ENCODE measurements at regions not wholly inside any gene's neighbourhood (a gene's known extent, or its start where the extent isn't known, plus 50 kb on each side); places are given as distances from the start of the nearest gene placed in this dataset.
"Not testable (repeated sequence)": the region's sequence is repeated elsewhere in the genome, so short reads cannot be mapped to it uniquely, and the experiment has no call there.

DNA sequence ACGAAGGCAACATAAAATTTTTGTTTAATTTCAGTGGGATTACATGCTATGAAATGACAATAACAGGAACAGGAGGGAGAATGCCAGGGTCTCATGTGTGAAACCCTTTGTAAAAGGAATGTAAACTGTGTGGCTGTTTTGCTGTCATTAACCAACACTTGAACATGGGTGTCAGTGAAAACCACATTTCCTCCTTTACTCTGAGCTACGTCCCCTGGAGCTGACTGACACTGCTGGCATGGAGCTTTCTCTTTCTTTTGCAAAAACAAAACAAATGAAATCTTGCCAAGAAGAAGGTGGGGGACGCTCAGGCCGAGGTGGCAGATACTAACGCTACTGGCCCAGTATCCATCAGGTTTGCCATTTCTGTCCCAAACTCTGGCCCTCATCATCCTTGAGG is 121.4 kb downstream of the DMRT2 start:
- ChIA-PET CTCF (no interaction called here), POLR2A (no interaction called here)
- no peaks in the 10 kb centered on the region for H3K27me3 ChIP-seq (replicated peaks in 2 of 5; ENCODE audit: control insufficient read depth in 4 of 5, insufficient read depth in 5 of 5, low read length in 4 of 5)
- peak overlapping the region in 1 of 2 experiments; percentile 9 for H3K27ac ChIP-seq (ENCODE audit: insufficient read depth in 1 of 2, low read depth in 1 of 2, low read length in 2 of 2, poor library complexity in 1 of 2, severe bottlenecking in 2 of 2)
- H3K4me1 ChIP-seq (ENCODE audit: control extremely low read depth in 1 of 4, control insufficient read depth in 4 of 4, insufficient read depth in 4 of 4, low read length in 3 of 4) = peaks cover 0 to 13% (median 1%) of the 10 kb centered on the region in 4 experiments
- H3K9me3 ChIP-seq (ENCODE audit: control extremely low read depth in 1 of 5, control insufficient read depth in 4 of 5, insufficient read depth in 2 of 5, low read depth in 1 of 5, low read length in 4 of 5) = peaks cover 0 to 4% (median 0%) of the 10 kb centered on the region in 5 experiments
- no peaks in the 10 kb centered on the region for H3K36me3 ChIP-seq (ENCODE audit: control insufficient read depth in 4 of 4, insufficient read depth in 4 of 4, low read length in 3 of 4)
- peak; percentile 22 to 80 (median 65) for DNase-seq
- H3K4me3 ChIP-seq (ENCODE audit: control insufficient read depth in 1 of 7, extremely low read depth in 1 of 7, insufficient read depth in 4 of 7, low read depth in 2 of 7, low read length in 6 of 7) = peak overlapping the region in 1 of 7 experiments; percentile 40
- 15% methylated on average over 4 of the region's 5 CpGs for WGBS (ENCODE audit: insufficient coverage)

DNA sequence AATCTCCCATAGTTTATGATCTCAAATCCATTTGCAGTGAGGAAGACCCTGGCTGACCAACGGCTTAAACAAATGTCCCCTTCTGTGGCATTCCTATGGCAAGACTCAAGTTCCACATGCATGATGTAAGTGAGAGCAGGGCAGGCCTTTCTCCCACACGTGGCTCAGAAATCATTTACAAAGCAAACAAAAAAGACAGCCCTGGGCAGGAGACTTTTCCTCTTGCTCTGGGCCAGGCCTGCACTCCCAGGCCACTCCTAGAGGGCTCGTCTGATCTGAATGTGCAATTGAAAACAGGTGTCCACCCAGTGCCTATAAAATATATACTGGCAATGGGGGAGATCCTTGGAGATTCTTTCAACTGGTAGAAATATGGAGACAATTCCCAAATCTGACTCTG is 123.1 kb downstream of the DMRT2 start:
- 100% methylated on average over 1 of the region's 3 CpGs for WGBS (ENCODE audit: insufficient coverage)

DNA sequence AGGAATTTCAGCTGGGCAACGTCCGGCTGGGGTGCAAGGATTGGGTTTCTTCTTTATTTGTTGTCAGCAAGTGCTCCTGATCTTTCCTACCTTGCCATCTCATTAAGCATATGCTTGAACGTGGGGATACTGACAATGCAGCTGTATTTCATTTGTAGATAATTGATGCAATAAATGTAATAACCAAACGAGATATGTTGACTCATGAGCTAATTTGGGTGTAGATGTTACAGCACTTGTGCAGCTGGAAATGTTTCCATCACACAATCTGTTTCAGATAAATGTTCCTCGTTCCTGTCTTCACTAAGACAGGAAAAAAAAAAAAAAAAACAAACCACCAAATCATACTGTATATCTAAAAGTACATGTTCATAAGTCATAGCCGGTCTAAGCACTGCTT is 123.8 kb downstream of the DMRT2 start:
- DNase-seq = no peak
- CTCF ChIA-PET = no interaction called here
- no peaks in the 10 kb centered on the region for H3K27me3 ChIP-seq (replicated peaks in 2 of 5; ENCODE audit: control insufficient read depth in 4 of 5, insufficient read depth in 5 of 5, low read length in 4 of 5)
- POLR2A ChIA-PET = no interaction called here
- H3K4me1 ChIP-seq (ENCODE audit: control extremely low read depth in 1 of 4, control insufficient read depth in 4 of 4, insufficient read depth in 4 of 4, low read length in 3 of 4) = peaks cover 0 to 13% (median 1%) of the 10 kb centered on the region in 4 experiments
- 100% methylated on average over 1 of the region's 6 CpGs for WGBS (ENCODE audit: insufficient coverage)
- no peaks in the 10 kb centered on the region for H3K36me3 ChIP-seq (ENCODE audit: control insufficient read depth in 4 of 4, insufficient read depth in 4 of 4, low read length in 3 of 4)
- H3K9me3 ChIP-seq (ENCODE audit: control extremely low read depth in 1 of 5, control insufficient read depth in 4 of 5, insufficient read depth in 2 of 5, low read depth in 1 of 5, low read length in 4 of 5) = no peaks in the 10 kb centered on the region
- H3K4me3 ChIP-seq (ENCODE audit: control insufficient read depth in 1 of 7, extremely low read depth in 1 of 7, insufficient read depth in 4 of 7, low read depth in 2 of 7, low read length in 6 of 7) = no peak overlapping the region
- H3K27ac ChIP-seq (ENCODE audit: insufficient read depth in 1 of 2, low read depth in 1 of 2, low read length in 2 of 2, poor library complexity in 1 of 2, severe bottlenecking in 2 of 2) = no peak overlapping the region

More for the DNA sequence above, 123.1 kb downstream of the DMRT2 start:
- no peak overlapping the region for H3K27ac ChIP-seq (ENCODE audit: insufficient read depth in 1 of 2, low read depth in 1 of 2, low read length in 2 of 2, poor library complexity in 1 of 2, severe bottlenecking in 2 of 2)
- H3K4me1 ChIP-seq (ENCODE audit: control extremely low read depth in 1 of 4, control insufficient read depth in 4 of 4, insufficient read depth in 4 of 4, low read length in 3 of 4) = peaks cover 0 to 13% (median 1%) of the 10 kb centered on the region in 4 experiments
- no peak overlapping the region for H3K4me3 ChIP-seq (ENCODE audit: control insufficient read depth in 1 of 7, extremely low read depth in 1 of 7, insufficient read depth in 4 of 7, low read depth in 2 of 7, low read length in 6 of 7)
- H3K27me3 ChIP-seq (replicated peaks in 2 of 5; ENCODE audit: control insufficient read depth in 4 of 5, insufficient read depth in 5 of 5, low read length in 4 of 5) = no peaks in the 10 kb centered on the region
- H3K9me3 ChIP-seq (ENCODE audit: control extremely low read depth in 1 of 5, control insufficient read depth in 4 of 5, insufficient read depth in 2 of 5, low read depth in 1 of 5, low read length in 4 of 5) = peaks cover 0 to 1% (median 0%) of the 10 kb centered on the region in 5 experiments
- H3K36me3 ChIP-seq (ENCODE audit: control insufficient read depth in 4 of 4, insufficient read depth in 4 of 4, low read length in 3 of 4) = no peaks in the 10 kb centered on the region
- ChIA-PET CTCF (no interaction called here), POLR2A (no interaction called here)
- no peak for DNase-seq

DNA sequence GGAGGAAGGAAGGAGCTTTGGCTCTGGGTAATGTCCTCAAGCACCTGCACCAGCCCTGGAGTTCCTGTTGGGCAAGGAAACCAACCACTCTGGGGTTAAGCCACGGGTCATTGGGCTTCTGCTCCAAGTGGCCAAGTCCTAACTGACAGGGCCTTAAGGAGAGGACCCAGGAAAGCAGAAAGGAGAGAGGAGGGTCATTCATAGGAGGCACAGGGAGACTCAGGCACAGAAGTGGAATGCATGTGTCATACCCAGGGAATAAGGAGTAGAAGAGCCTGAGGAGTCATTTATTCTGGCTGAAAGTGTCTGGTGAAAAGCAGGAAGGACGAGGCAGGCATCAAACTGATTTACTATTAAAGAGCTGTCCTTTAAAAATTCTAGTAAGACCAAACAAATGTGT is 129.2 kb downstream of the DMRT2 start:
- no peak for DNase-seq
- peaks cover 0 to 3% (median 0%) of the 10 kb centered on the region in 4 experiments for H3K4me1 ChIP-seq (ENCODE audit: control extremely low read depth in 1 of 4, control insufficient read depth in 4 of 4, insufficient read depth in 4 of 4, low read length in 3 of 4)
- POLR2A ChIA-PET = no interaction called here
- 13% methylated on average over 1 of the region's 2 CpGs for WGBS (ENCODE audit: insufficient coverage)
- H3K27ac ChIP-seq (ENCODE audit: insufficient read depth in 1 of 2, low read depth in 1 of 2, low read length in 2 of 2, poor library complexity in 1 of 2, severe bottlenecking in 2 of 2) = no peak overlapping the region
- no peaks in the 10 kb centered on the region for H3K9me3 ChIP-seq (ENCODE audit: control extremely low read depth in 1 of 5, control insufficient read depth in 4 of 5, insufficient read depth in 2 of 5, low read depth in 1 of 5, low read length in 4 of 5)
- no peaks in the 10 kb centered on the region for H3K27me3 ChIP-seq (replicated peaks in 2 of 5; ENCODE audit: control insufficient read depth in 4 of 5, insufficient read depth in 5 of 5, low read length in 4 of 5)
- H3K4me3 ChIP-seq (ENCODE audit: control insufficient read depth in 1 of 7, extremely low read depth in 1 of 7, insufficient read depth in 4 of 7, low read depth in 2 of 7, low read length in 6 of 7) = no peak overlapping the region
- H3K36me3 ChIP-seq (ENCODE audit: control insufficient read depth in 4 of 4, insufficient read depth in 4 of 4, low read length in 3 of 4) = no peaks in the 10 kb centered on the region
- CTCF ChIA-PET = no interaction called here

DNA sequence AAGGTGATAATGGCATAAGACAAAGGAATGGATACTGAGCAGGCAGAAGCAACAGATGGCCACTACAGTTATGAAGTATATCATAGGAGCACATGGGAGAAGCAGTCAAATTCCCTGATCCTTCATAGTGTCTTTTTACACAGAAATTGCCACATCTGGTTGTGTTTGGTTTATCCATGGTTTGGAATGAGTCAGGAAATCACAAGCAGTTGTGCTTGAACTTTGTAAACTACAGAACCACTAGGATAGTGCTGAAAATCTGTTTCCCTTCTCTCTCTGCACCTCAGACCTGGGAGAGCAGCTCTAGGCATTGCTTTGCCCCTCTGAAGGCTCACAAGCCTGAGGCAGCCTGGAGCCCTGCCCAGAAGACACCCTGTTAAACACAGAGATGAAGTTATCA is 134.0 kb downstream of the DMRT2 start:
- POLR2A ChIA-PET = no interaction called here
- Histone ChIP-seq H3K36me3 (ENCODE audit: control insufficient read depth in 4 of 4, insufficient read depth in 4 of 4, low read length in 3 of 4) (no peaks in the 10 kb centered on the region), H3K27me3 (replicated peaks in 2 of 5; ENCODE audit: control insufficient read depth in 4 of 5, insufficient read depth in 5 of 5, low read length in 4 of 5) (no peaks in the 10 kb centered on the region), H3K27ac (ENCODE audit: insufficient read depth in 1 of 2, low read depth in 1 of 2, low read length in 2 of 2, poor library complexity in 1 of 2, severe bottlenecking in 2 of 2) (no peak overlapping the region), H3K4me3 (ENCODE audit: control insufficient read depth in 1 of 7, extremely low read depth in 1 of 7, insufficient read depth in 4 of 7, low read depth in 2 of 7, low read length in 6 of 7) (no peak overlapping the region), H3K9me3 (ENCODE audit: control extremely low read depth in 1 of 5, control insufficient read depth in 4 of 5, insufficient read depth in 2 of 5, low read depth in 1 of 5, low read length in 4 of 5) (peaks cover 0 to 9% (median 2%) of the 10 kb centered on the region in 5 experiments), H3K4me1 (ENCODE audit: control extremely low read depth in 1 of 4, control insufficient read depth in 4 of 4, insufficient read depth in 4 of 4, low read length in 3 of 4) (peaks cover 0 to 3% (median 0%) of the 10 kb centered on the region in 4 experiments)
- CTCF ChIA-PET = no interaction called here
- no peak for DNase-seq

DNA sequence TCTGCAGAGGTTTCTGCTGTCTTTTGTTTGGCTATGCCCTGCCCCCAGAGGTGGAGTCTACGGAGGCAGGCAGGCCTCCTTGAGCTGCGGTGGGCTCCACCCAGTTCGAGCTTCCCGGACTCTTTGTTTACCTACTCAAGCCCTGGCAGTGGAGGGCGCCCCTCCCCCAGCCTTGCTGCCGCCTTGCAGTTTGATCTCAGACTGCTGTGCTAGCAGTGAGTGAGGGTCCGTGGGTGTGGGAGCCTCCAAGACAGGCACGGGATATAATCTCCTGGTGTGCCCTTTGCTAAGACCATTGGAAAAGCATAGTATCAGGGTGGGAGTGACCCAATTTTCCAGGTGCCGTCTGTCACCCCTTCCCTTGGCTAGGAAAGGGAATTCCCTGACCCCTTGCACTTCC is 137.0 kb downstream of the DMRT2 start:
- H3K36me3 ChIP-seq (ENCODE audit: control insufficient read depth in 4 of 4, insufficient read depth in 4 of 4, low read length in 3 of 4); POLR2A ChIA-PET; H3K27me3 ChIP-seq (replicated peaks in 2 of 5; ENCODE audit: control insufficient read depth in 4 of 5, insufficient read depth in 5 of 5, low read length in 4 of 5); CTCF ChIA-PET; H3K4me1 ChIP-seq (ENCODE audit: control extremely low read depth in 1 of 4, control insufficient read depth in 4 of 4, insufficient read depth in 4 of 4, low read length in 3 of 4); DNase-seq; H3K4me3 ChIP-seq (ENCODE audit: control insufficient read depth in 1 of 7, extremely low read depth in 1 of 7, insufficient read depth in 4 of 7, low read depth in 2 of 7, low read length in 6 of 7); H3K9me3 ChIP-seq (ENCODE audit: control extremely low read depth in 1 of 5, control insufficient read depth in 4 of 5, insufficient read depth in 2 of 5, low read depth in 1 of 5, low read length in 4 of 5); H3K27ac ChIP-seq (ENCODE audit: insufficient read depth in 1 of 2, low read depth in 1 of 2, low read length in 2 of 2, poor library complexity in 1 of 2, severe bottlenecking in 2 of 2): not testable (repeated sequence)
- 96% methylated on average over 4 of the region's 9 CpGs for WGBS (ENCODE audit: insufficient coverage)

DNA sequence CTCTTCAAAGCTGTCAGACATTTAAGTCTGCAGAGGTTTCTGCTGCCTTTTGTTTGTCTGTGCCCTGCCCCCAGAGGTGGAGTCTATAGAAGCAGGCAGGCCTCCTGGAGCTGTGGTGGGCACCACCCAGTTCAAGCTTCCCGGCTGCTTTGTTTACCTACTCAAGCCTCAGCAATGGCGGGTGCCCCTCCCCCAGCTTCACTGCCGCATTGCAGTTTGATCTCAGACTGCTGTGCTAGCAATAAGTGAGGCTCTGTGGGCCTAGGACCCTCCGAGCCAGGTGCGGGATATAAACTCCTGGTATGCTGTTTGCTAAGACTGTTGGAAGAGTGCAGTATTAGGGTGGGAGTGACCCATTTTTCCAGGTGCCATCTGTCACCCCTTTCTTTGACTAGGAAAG is 145.5 kb downstream of the DMRT2 start:
- POLR2A ChIA-PET; H3K27me3 ChIP-seq (replicated peaks in 2 of 5; ENCODE audit: control insufficient read depth in 4 of 5, insufficient read depth in 5 of 5, low read length in 4 of 5); H3K27ac ChIP-seq (ENCODE audit: insufficient read depth in 1 of 2, low read depth in 1 of 2, low read length in 2 of 2, poor library complexity in 1 of 2, severe bottlenecking in 2 of 2); H3K36me3 ChIP-seq (ENCODE audit: control insufficient read depth in 4 of 4, insufficient read depth in 4 of 4, low read length in 3 of 4); H3K9me3 ChIP-seq (ENCODE audit: control extremely low read depth in 1 of 5, control insufficient read depth in 4 of 5, insufficient read depth in 2 of 5, low read depth in 1 of 5, low read length in 4 of 5); H3K4me3 ChIP-seq (ENCODE audit: control insufficient read depth in 1 of 7, extremely low read depth in 1 of 7, insufficient read depth in 4 of 7, low read depth in 2 of 7, low read length in 6 of 7); DNase-seq; H3K4me1 ChIP-seq (ENCODE audit: control extremely low read depth in 1 of 4, control insufficient read depth in 4 of 4, insufficient read depth in 4 of 4, low read length in 3 of 4); CTCF ChIA-PET: not testable (repeated sequence)
- 70% methylated on average over 3 of the region's 5 CpGs for WGBS (ENCODE audit: insufficient coverage)

All from common myeloid progenitor, CD34-positive (primary cell).